Transverse colon (tissue), 4 donors: ENCODE measurements at regions not wholly inside any gene's neighbourhood (a gene's known extent, or its start where the extent isn't known, plus 50 kb on each side); places are given as distances from the start of the nearest gene placed in this dataset.

Experiments
- EP300 ChIP-seq: sonication (generic); formaldehyde crosslinking; IDR thresholded peaks from one replicate; pipeline ENCODE4 v1.6.1; 2017; ENCODE audit warnings: antibody characterized with exemption, low read depth
- POLR2AphosphoS5 ChIP-seq, 3 donors: sonication (generic); formaldehyde crosslinking; IDR thresholded peaks; one replicate each; pipeline ENCODE4 v1.6.1; 2016; ENCODE audit warnings: antibody characterized with exemption in 3 of 3
- TF ChIP-seq, protein P1 (sequence below), 5 experiments: fragments of 200-600 bp in 3 of 5; fragments of 450-650 bp in 2 of 5; sonication (generic) in 3 of 5; IDR thresholded peaks; 1 replicate in 2 of 5; 2 replicates in 3 of 5; pipeline ENCODE4 v1.5.1; 2016 to 2017; ENCODE audit warnings: antibody characterized with exemption in 5 of 5, inconsistent platforms in 3 of 5, mild to moderate bottlenecking in 2 of 5, moderate library complexity in 1 of 5

DNA sequence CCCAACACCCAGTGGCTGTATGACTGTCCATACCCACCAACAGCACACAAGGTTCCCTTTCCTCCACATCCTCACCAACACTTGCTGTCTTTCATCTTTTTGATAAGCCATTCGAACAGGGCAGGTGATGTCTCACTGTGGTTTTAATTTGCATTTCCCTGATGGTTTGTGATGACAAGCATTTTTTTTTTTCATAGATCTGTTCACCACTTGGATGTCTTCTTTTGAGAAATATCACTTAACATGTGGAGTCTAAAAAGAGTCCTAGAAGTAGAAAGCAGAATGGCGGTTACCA lies 198.1 kb upstream of the DIO3 start:
- TF ChIP-seq, protein P1, sequence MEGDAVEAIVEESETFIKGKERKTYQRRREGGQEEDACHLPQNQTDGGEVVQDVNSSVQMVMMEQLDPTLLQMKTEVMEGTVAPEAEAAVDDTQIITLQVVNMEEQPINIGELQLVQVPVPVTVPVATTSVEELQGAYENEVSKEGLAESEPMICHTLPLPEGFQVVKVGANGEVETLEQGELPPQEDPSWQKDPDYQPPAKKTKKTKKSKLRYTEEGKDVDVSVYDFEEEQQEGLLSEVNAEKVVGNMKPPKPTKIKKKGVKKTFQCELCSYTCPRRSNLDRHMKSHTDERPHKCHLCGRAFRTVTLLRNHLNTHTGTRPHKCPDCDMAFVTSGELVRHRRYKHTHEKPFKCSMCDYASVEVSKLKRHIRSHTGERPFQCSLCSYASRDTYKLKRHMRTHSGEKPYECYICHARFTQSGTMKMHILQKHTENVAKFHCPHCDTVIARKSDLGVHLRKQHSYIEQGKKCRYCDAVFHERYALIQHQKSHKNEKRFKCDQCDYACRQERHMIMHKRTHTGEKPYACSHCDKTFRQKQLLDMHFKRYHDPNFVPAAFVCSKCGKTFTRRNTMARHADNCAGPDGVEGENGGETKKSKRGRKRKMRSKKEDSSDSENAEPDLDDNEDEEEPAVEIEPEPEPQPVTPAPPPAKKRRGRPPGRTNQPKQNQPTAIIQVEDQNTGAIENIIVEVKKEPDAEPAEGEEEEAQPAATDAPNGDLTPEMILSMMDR (IDR thresholded peaks at IDR 0.05), result no peak
- no peak for TF ChIP-seq POLR2AphosphoS5 (IDR thresholded peaks at IDR 0.05)
- TF ChIP-seq EP300, result no peak
